Neural cell (in vitro differentiated cells): ENCODE measurements at regions not wholly inside any gene's neighbourhood (a gene's known extent, or its start where the extent isn't known, plus 50 kb on each side); places are given as distances from the start of the nearest gene placed in this dataset.

Experiments
- H2AFZ ChIP-seq: fragments of 200-600, 300-800 bp; sonication (generic), shearing (Covaris generic); 2 replicates; pipeline ENCODE4 v1.6.0; 2014; ENCODE audit warnings: low read depth, mild to moderate bottlenecking, antibody characterized with exemption, low read length, moderate library complexity
- H3F3A ChIP-seq: fragments of 200-600 bp; shearing (Covaris generic); 2 replicates; pipeline ENCODE4 v1.6.1; 2016; ENCODE audit warnings: mild to moderate bottlenecking, moderate library complexity, mixed read lengths, antibody characterized with exemption, low read length; ENCODE audit not compliant: insufficient read depth, poor library complexity, severe bottlenecking
- H3K27ac ChIP-seq: fragments of 200-600, 300-800 bp; sonication (generic), shearing (Covaris generic); 2 replicates; pipeline ENCODE4 v1.5.1; 2014; ENCODE audit warnings: mild to moderate bottlenecking, low read length, moderate library complexity
- H3K27me3 ChIP-seq: fragments of 300-800, 200-600 bp; sonication (generic), shearing (Covaris generic); 2 replicates; pipeline ENCODE4 v1.6.0; 2014; ENCODE audit warnings: mild to moderate bottlenecking, low read depth, low read length, moderate library complexity; ENCODE audit not compliant: insufficient read depth
- H3K36me3 ChIP-seq: fragments of 300-800, 200-600 bp; sonication (generic), shearing (Covaris generic); 2 replicates; pipeline ENCODE4 v1.5.1; 2014; ENCODE audit warnings: mild to moderate bottlenecking, antibody characterized with exemption, low read length, moderate library complexity; ENCODE audit not compliant: insufficient read depth
- H3K4me2 ChIP-seq: fragments of 300-800, 200-600 bp; sonication (generic), shearing (Covaris generic); 2 replicates; pipeline ENCODE4 v1.6.0; 2014; ENCODE audit warnings: mild to moderate bottlenecking, low read length
- H3K4me3 ChIP-seq: fragments of 300-800, 200-600 bp; sonication (generic), shearing (Covaris generic); 2 replicates; pipeline ENCODE4 v1.5.1; 2014; ENCODE audit warnings: mild to moderate bottlenecking, low read length, moderate library complexity
- H3K79me2 ChIP-seq: fragments of 200-600 bp; shearing (Covaris generic); replicated peaks from 2 replicates; pipeline ENCODE4 v1.6.0; 2014; ENCODE audit warnings: mild to moderate bottlenecking, low read length, moderate library complexity; ENCODE audit not compliant: insufficient read depth
- H3K9ac ChIP-seq: fragments of 300-800, 200-600 bp; sonication (generic), shearing (Covaris generic); 2 replicates; pipeline ENCODE4 v1.6.1; 2016; ENCODE audit warnings: mild to moderate bottlenecking, low read length, mixed read lengths
- H3K9me2 ChIP-seq: fragments of 200-600 bp; shearing (Covaris generic); 2 replicates; pipeline ENCODE4 v1.6.1; 2016; ENCODE audit warnings: mild to moderate bottlenecking, low read length, mixed read lengths; ENCODE audit not compliant: insufficient read depth
- H3K9me3 ChIP-seq: fragments of 200-600, 300-800 bp; sonication (generic), shearing (Covaris generic); 2 replicates; pipeline ENCODE4 v1.6.1; 2016; ENCODE audit warnings: mild to moderate bottlenecking, mixed run types, low read length, moderate library complexity, mixed read lengths
- H4K20me1 ChIP-seq: fragments of 200-600 bp; shearing (Covaris generic); 2 replicates; pipeline ENCODE4 v1.6.1; 2016; ENCODE audit warnings: mild to moderate bottlenecking, mixed run types; ENCODE audit not compliant: insufficient read depth
- CTCF ChIP-seq: fragments of 450-650 bp; IDR thresholded peaks from 2 replicates; pipeline ENCODE4 v1.5.1; 2014; ENCODE audit warnings: antibody characterized with exemption, mild to moderate bottlenecking, moderate library complexity; ENCODE audit not compliant: poor library complexity, severe bottlenecking
- EP300 ChIP-seq: fragments of 450-650 bp; conservative IDR thresholded peaks from 2 replicates; pipeline ENCODE4 v1.6.1; 2014; ENCODE audit warnings: antibody characterized with exemption, mild to moderate bottlenecking, moderate library complexity; ENCODE audit not compliant: poor library complexity, severe bottlenecking
- EZH2 ChIP-seq: fragments of 200-600, 300-800 bp; shearing (Covaris generic), sonication (generic); IDR thresholded peaks from 2 replicates; pipeline ENCODE4 v1.6.1; 2014; ENCODE audit warnings: antibody characterized with exemption, low read length, borderline replicate concordance, mild to moderate bottlenecking; ENCODE audit not compliant: insufficient read depth, poor library complexity, severe bottlenecking
- MXI1 ChIP-seq: fragments of 450-650 bp; conservative IDR thresholded peaks from 2 replicates; pipeline ENCODE4 v1.6.1; 2014; ENCODE audit warnings: antibody characterized with exemption, mild to moderate bottlenecking; ENCODE audit not compliant: poor library complexity, severe bottlenecking
- POLR2AphosphoS5 ChIP-seq: IDR thresholded peaks from 2 replicates; pipeline ENCODE4 v1.6.1; 2012
- RAD21 ChIP-seq: fragments of 450-650 bp; conservative IDR thresholded peaks from 2 replicates; pipeline ENCODE4 v1.6.1; 2014; ENCODE audit warnings: antibody characterized with exemption, mild to moderate bottlenecking, moderate library complexity
- SMC3 ChIP-seq: fragments of 450-650 bp; conservative IDR thresholded peaks from 2 replicates; pipeline ENCODE4 v1.6.1; 2014; ENCODE audit warnings: antibody characterized with exemption, mild to moderate bottlenecking, moderate library complexity; ENCODE audit not compliant: poor library complexity
- TAF1 ChIP-seq: IDR thresholded peaks from 2 replicates; pipeline ENCODE4 v1.6.1; 2012; ENCODE audit warnings: low read depth
- TF ChIP-seq, protein P1 (sequence below): IDR thresholded peaks from 2 replicates; pipeline ENCODE4 v1.6.1; 2012; ENCODE audit warnings: borderline replicate concordance

DNA sequence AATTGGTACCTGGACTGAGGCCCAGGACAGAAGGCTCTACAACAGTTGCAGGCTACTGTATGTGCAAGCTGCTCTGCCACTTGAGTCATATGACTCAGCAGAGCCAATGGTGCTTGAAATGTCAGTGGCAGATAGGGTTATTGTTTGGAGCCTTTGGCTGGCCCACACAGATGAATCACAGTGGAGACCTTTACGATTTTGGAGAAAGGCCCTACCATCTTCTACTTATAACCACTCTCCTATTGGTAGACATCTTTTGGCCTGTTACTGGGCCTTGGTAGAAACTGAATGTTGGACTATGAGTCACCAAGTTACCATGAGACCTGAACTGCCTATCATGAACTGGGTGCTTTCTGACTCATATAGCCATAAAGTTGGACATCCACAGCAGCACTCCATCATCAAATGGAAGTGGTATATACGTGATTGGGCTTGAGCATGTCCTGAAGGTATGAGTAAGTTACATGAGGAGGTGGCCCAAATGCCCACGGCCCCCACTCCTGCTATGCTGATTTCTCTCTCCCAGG is 88.9 kb upstream of the NRXN1 start:
- Histone ChIP-seq H3K4me2 (no peak overlapping the region), H3K9me3 (no peaks in the 10 kb centered on the region), H3K4me3 (no peak overlapping the region), H4K20me1 (no peaks in the 10 kb centered on the region), H3K27ac (no peak overlapping the region), H3K79me2 (no peaks in the 10 kb centered on the region), H3K9ac (no peak overlapping the region), H3F3A (no peaks in the 10 kb centered on the region), H3K36me3 (no peaks in the 10 kb centered on the region), H3K27me3 (no peaks in the 10 kb centered on the region), H3K9me2 (no peaks in the 10 kb centered on the region), H2AFZ (no peak overlapping the region)
- TF ChIP-seq TAF1 (no peak), EZH2 (no peak), EP300 (no peak), RAD21 (no peak), MXI1 (no peak), CTCF (no peak), POLR2AphosphoS5 (no peak), SMC3 (no peak)
- TF ChIP-seq, protein P1, sequence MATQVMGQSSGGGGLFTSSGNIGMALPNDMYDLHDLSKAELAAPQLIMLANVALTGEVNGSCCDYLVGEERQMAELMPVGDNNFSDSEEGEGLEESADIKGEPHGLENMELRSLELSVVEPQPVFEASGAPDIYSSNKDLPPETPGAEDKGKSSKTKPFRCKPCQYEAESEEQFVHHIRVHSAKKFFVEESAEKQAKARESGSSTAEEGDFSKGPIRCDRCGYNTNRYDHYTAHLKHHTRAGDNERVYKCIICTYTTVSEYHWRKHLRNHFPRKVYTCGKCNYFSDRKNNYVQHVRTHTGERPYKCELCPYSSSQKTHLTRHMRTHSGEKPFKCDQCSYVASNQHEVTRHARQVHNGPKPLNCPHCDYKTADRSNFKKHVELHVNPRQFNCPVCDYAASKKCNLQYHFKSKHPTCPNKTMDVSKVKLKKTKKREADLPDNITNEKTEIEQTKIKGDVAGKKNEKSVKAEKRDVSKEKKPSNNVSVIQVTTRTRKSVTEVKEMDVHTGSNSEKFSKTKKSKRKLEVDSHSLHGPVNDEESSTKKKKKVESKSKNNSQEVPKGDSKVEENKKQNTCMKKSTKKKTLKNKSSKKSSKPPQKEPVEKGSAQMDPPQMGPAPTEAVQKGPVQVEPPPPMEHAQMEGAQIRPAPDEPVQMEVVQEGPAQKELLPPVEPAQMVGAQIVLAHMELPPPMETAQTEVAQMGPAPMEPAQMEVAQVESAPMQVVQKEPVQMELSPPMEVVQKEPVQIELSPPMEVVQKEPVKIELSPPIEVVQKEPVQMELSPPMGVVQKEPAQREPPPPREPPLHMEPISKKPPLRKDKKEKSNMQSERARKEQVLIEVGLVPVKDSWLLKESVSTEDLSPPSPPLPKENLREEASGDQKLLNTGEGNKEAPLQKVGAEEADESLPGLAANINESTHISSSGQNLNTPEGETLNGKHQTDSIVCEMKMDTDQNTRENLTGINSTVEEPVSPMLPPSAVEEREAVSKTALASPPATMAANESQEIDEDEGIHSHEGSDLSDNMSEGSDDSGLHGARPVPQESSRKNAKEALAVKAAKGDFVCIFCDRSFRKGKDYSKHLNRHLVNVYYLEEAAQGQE: no peak

GRCh38 chr2:51111532-51111931 is 79.6 kb upstream of the NRXN1 start:
- no peaks in the 10 kb centered on the region for H3K9me2 ChIP-seq
- H3K9ac ChIP-seq: no peak overlapping the region
- no peak overlapping the region for H3K27ac ChIP-seq
- no peaks in the 10 kb centered on the region for H3K36me3 ChIP-seq
- no peaks in the 10 kb centered on the region for H3K27me3 ChIP-seq
- no peak overlapping the region for H3K4me2 ChIP-seq
- no peaks in the 10 kb centered on the region for H3K9me3 ChIP-seq
- TF ChIP-seq TAF1 (no peak), POLR2AphosphoS5 (no peak), RAD21 (no peak), CTCF (no peak), MXI1 (no peak), EZH2 (no peak)
- TF ChIP-seq, protein P1: no peak
- H2AFZ ChIP-seq: no peak overlapping the region
- no peaks in the 10 kb centered on the region for H3F3A ChIP-seq
- H4K20me1 ChIP-seq: no peaks in the 10 kb centered on the region
- H3K79me2 ChIP-seq: no peaks in the 10 kb centered on the region
- no peak overlapping the region for H3K4me3 ChIP-seq
